GM12878 (cell line): ENCODE measurements at regions not wholly inside any gene's neighbourhood (a gene's known extent, or its start where the extent isn't known, plus 50 kb on each side); places are given as distances from the start of the nearest gene placed in this dataset.

Experiments
- ATAC-seq: fragments of 200-7000 bp; cut with Tn5 transposase; 3 replicates; pipeline ENCODE4 v1.9.1; 2020; ENCODE audit warnings: mild to moderate bottlenecking, moderate library complexity
- BruUV-seq: library from RNA; stranded (reverse); fragments of 400-500 nt; replicated peaks from 2 replicates; lab custom pipeline; 2021; lab: Mats Ljungman, UMichigan
- CTCF ChIA-PET: fragments of 300-600 bp; sonication (Branson Sonifier 250); formaldehyde crosslinking; extraction: SDS; loops from one replicate; lab custom pipeline; 2021; ENCODE audit warnings: inconsistent platforms; lab: Yijun Ruan, JAX
- POLR2A ChIA-PET: fragments of 350-600 bp; formaldehyde crosslinking; extraction: SDS; loops from one replicate; lab custom pipeline; 2021; ENCODE audit warnings: inconsistent platforms; lab: Charles Lee
- RAD21 ChIA-PET: fragments of 300-600 bp; sonication (Branson Sonifier 250); formaldehyde crosslinking; loops from one replicate; lab custom pipeline; 2023; ENCODE audit warnings: antibody characterized with exemption; ENCODE audit not compliant: unreplicated experiment; lab: Charles Lee
- SMC1A ChIA-PET: fragments of 300-600 bp; sonication (Branson Sonifier 250); formaldehyde crosslinking; loops from one replicate; lab custom pipeline; 2023; ENCODE audit not compliant: unreplicated experiment, uncharacterized antibody; lab: Charles Lee
- DNase-seq: peaks from one replicate; pipeline ENCODE4 v3.0.0-alpha.2; 2011; ENCODE audit warnings: low read depth, low spot score
- FAIRE-seq: peaks from 3 replicates; lab custom pipeline; 2011; peaks lifted over from hg19 to GRCh38; lab: Jason Lieb, UNC
- H2AFZ ChIP-seq: 2 replicates; pipeline ENCODE4 v1.6.0; 2011; ENCODE audit warnings: low read depth, low read length, control low read depth; ENCODE audit not compliant: control insufficient read depth
- H3K27ac ChIP-seq: 2 replicates; pipeline ENCODE4 v1.5.1; 2011; ENCODE audit warnings: control low read depth; ENCODE audit not compliant: control insufficient read depth, insufficient read depth
- H3K27me3 ChIP-seq, 2 experiments: replicated peaks in 1 of 2; 2 replicates each; pipeline versions ENCODE4 v1.6.0 to v1.6.1; 2011; ENCODE audit warnings: low read length in 1 of 2; ENCODE audit not compliant: control insufficient read depth in 2 of 2, insufficient read depth in 2 of 2
- H3K36me3 ChIP-seq, 2 experiments: 2 replicates each; pipeline ENCODE4 v1.5.1; 2011; ENCODE audit warnings: low read length in 1 of 2; ENCODE audit not compliant: control insufficient read depth in 2 of 2, insufficient read depth in 2 of 2
- H3K4me1 ChIP-seq: 2 replicates; pipeline ENCODE4 v1.6.1; 2011; ENCODE audit warnings: mild to moderate bottlenecking, low read length, moderate library complexity, mixed read lengths; ENCODE audit not compliant: control insufficient read depth, insufficient read depth
- H3K4me2 ChIP-seq: 2 replicates; pipeline ENCODE4 v1.6.0; 2011; ENCODE audit warnings: control low read depth; ENCODE audit not compliant: control insufficient read depth, insufficient read depth
- H3K4me3 ChIP-seq: fragments of 200-600 bp; sonication (generic); 2 replicates; pipeline ENCODE4 v1.5.1; 2016
- H3K79me2 ChIP-seq: 2 replicates; pipeline ENCODE4 v1.6.0; 2011; ENCODE audit warnings: low read length; ENCODE audit not compliant: control insufficient read depth, insufficient read depth
- H3K9ac ChIP-seq: 2 replicates; pipeline ENCODE4 v1.8.0; 2011; ENCODE audit warnings: low read length, control low read depth, mixed read lengths; ENCODE audit not compliant: control insufficient read depth, insufficient read depth
- H3K9me3 ChIP-seq: replicated peaks from 3 replicates; pipeline ENCODE4 v1.5.1; 2011; ENCODE audit warnings: mild to moderate bottlenecking, low read length; ENCODE audit not compliant: control insufficient read depth, insufficient read depth
- H4K20me1 ChIP-seq: 2 replicates; pipeline ENCODE4 v1.6.0; 2011; ENCODE audit not compliant: control insufficient read depth, insufficient read depth
- ATF2 ChIP-seq: IDR thresholded peaks from 2 replicates; pipeline ENCODE4 v1.6.1; 2012; ENCODE audit warnings: low read length, inconsistent platforms
- POU2F2 ChIP-seq: IDR thresholded peaks from 3 replicates; pipeline ENCODE4 v1.6.1; 2011; ENCODE audit warnings: low read depth, mild to moderate bottlenecking, low read length, borderline replicate concordance
- RUNX3 ChIP-seq: IDR thresholded peaks from 2 replicates; pipeline ENCODE4 v1.6.1; 2012; ENCODE audit warnings: low read length, inconsistent platforms
- TAF1 ChIP-seq: IDR thresholded peaks from 2 replicates; pipeline ENCODE4 v1.6.1; 2011; ENCODE audit warnings: mild to moderate bottlenecking, low read depth, low read length, borderline replicate concordance
- ZBTB40 ChIP-seq: fragments of 450-650 bp; IDR thresholded peaks from 2 replicates; pipeline ENCODE4 v1.6.1; 2016; ENCODE audit warnings: mild to moderate bottlenecking, moderate library complexity, borderline replicate concordance
- ZNF217 ChIP-seq: fragments of 450-650 bp; IDR thresholded peaks from 2 replicates; pipeline ENCODE4 v1.6.1; 2017; ENCODE audit warnings: antibody characterized with exemption, mild to moderate bottlenecking
- WGBS: methylation state at CpG from one replicate; pipeline ENCODE4 v1.1.6; 2016; ENCODE audit warnings: low lambda C conversion rate; ENCODE audit not compliant: insufficient replicate concordance, insufficient coverage; ENCODE audit errors: missing lambda C conversion rate; 5-methylcytosine and 5-hydroxymethylcytosine counted together
- in situ Hi-C: fragments of 300-500 bp; cut with MboI; formaldehyde crosslinking; loops from 9 replicates; pipeline ENCODE4 v1.14.3; 2018; ENCODE audit warnings: mixed read lengths
- intact Hi-C: fragments of 100-400 bp; cut with micrococcal nuclease; formaldehyde crosslinking; loops from one replicate; pipeline ENCODE4 v1.14.2; 2022; ENCODE audit not compliant: unreplicated experiment
- TF ChIP-seq, protein P1 (sequence below): fragments of 450-650 bp; IDR thresholded peaks from 2 replicates; pipeline ENCODE4 v1.6.1; 2017; ENCODE audit warnings: low read depth, mild to moderate bottlenecking, moderate library complexity

DNA sequence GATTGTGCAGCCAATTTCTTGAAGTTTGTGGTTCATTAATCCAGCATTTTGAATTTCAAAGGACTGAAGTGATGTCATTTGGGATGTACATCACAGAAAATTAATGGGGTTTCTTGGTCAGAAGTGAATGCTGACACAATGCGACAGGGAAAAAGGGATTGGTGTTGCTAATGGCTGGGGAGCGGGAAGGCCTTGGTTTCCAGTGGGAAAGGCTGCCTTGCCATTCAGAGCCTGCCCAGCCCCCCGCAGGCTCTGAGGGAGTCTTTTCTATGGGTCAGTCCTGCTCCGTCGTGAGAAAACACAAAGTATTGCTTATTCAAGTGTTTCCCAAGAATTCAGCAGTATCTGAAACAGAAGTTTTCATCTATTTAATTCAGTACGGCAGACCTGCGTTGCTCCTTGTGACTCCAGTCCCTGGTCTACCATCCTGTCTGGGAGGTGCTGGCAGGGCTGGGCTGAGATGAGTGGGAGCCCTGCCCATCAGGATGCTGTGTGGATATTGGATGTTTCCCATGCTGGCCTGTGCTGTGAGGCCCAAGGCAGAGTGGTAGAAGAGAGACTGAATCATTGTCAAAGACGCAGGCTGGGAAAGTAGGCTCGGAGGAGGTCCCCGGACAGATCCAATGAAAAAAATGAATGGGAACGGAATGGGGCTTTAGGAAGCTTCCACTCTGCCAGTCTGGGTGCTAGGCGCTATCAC, 111.2 kb upstream of the KLHL25 start:
- Histone ChIP-seq H3K27me3 (no peaks in the 10 kb centered on the region), H3K4me1 (no peaks in the 10 kb centered on the region), H2AFZ (no peak overlapping the region), H4K20me1 (no peaks in the 10 kb centered on the region), H3K36me3 (no peaks in the 10 kb centered on the region)
- BruUV-seq: no TSS peak
- DNase-seq: no peak
- ChIA-PET SMC1A (no interaction called here), POLR2A (interaction anchor here (0.6 kb wide), 1 partner anchor 586 kb away, joined by 3 read pairs; no protein-coding TSS in a partner anchor)
- TF ChIP-seq ZBTB40 (no peak), ZNF217 (no peak), TAF1 (no peak), POU2F2 (no peak), ATF2 (no peak), RUNX3 (no peak)
- TF ChIP-seq, protein P1, sequence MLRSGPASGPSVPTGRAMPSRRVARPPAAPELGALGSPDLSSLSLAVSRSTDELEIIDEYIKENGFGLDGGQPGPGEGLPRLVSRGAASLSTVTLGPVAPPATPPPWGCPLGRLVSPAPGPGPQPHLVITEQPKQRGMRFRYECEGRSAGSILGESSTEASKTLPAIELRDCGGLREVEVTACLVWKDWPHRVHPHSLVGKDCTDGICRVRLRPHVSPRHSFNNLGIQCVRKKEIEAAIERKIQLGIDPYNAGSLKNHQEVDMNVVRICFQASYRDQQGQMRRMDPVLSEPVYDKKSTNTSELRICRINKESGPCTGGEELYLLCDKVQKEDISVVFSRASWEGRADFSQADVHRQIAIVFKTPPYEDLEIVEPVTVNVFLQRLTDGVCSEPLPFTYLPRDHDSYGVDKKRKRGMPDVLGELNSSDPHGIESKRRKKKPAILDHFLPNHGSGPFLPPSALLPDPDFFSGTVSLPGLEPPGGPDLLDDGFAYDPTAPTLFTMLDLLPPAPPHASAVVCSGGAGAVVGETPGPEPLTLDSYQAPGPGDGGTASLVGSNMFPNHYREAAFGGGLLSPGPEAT: no peak
- TF ChIP-seq, all 136 proteins: peak for 0
- FAIRE-seq (no peak), ATAC-seq (no peak)
- intact Hi-C loops: no loop called here
- ChIA-PET RAD21 (no interaction called here), CTCF (no interaction called here)
- in situ Hi-C loops: no loop called here
- H3K4me3 ChIP-seq: no peak overlapping the region
- H3K27ac ChIP-seq: no peak overlapping the region
- WGBS: 71% methylated on average over 12 of the region's 12 CpGs
- H3K4me2 ChIP-seq: no peak overlapping the region
- H3K9me3 ChIP-seq: no peaks in the 10 kb centered on the region
- no peak overlapping the region for H3K9ac ChIP-seq
- no peaks in the 10 kb centered on the region for H3K79me2 ChIP-seq
